ENCODE measurements at regions not wholly inside any gene's neighbourhood (a gene's known extent, or its start where the extent isn't known, plus 50 kb on each side); places are given as distances from the start of the nearest gene placed in this dataset.

DNA sequence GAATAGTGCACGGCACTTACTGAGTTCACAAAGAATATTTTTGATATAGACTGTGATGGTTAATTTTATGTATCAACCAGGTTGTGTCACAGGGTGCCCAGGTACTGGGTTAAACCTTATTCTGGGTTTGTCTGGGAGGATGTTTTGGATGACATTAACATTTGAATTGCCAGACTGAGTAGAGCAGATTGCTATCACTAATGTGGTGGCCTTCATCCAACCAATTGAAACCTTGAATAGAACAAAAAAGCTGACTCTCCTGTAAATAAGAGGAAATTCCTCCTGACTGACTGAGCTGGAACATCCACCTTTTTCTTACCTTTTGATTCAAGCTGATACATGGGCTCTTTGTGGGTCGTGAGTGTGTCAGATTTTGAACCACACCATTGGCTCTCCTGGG lies 1424.4 kb upstream of the MIR17HG start:
- TF ChIP-seq, protein P1, sequence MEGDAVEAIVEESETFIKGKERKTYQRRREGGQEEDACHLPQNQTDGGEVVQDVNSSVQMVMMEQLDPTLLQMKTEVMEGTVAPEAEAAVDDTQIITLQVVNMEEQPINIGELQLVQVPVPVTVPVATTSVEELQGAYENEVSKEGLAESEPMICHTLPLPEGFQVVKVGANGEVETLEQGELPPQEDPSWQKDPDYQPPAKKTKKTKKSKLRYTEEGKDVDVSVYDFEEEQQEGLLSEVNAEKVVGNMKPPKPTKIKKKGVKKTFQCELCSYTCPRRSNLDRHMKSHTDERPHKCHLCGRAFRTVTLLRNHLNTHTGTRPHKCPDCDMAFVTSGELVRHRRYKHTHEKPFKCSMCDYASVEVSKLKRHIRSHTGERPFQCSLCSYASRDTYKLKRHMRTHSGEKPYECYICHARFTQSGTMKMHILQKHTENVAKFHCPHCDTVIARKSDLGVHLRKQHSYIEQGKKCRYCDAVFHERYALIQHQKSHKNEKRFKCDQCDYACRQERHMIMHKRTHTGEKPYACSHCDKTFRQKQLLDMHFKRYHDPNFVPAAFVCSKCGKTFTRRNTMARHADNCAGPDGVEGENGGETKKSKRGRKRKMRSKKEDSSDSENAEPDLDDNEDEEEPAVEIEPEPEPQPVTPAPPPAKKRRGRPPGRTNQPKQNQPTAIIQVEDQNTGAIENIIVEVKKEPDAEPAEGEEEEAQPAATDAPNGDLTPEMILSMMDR (IDR thresholded peaks at IDR 0.05), result no peak
- no peak for TF ChIP-seq POLR2A (IDR thresholded peaks at IDR 0.05)

Measured in thyroid gland (tissue), 4 donors.